Endometrial microvascular endothelial cells (primary cell): ENCODE measurements at regions not wholly inside any gene's neighbourhood (a gene's known extent, or its start where the extent isn't known, plus 50 kb on each side); places are given as distances from the start of the nearest gene placed in this dataset.

Source experiments
- in situ Hi-C: cut with HindIII; loops from 2 replicates; pipeline ENCODE4 v1.10.0; 2017; ENCODE audit warnings: low sequenced_read_pairs, low pct_unique_long_range_greater_than_20kb; ENCODE audit errors: inconsistent ontology term

- in situ Hi-C loops = no loop called here
These were observed 113.6 kb downstream of the ZNF518B start for GRCh38 chr4:10343656-10344055.

- in situ Hi-C loops = no loop called here
These were observed 114.4 kb downstream of the ZNF518B start for GRCh38 chr4:10342866-10343265.

DNA sequence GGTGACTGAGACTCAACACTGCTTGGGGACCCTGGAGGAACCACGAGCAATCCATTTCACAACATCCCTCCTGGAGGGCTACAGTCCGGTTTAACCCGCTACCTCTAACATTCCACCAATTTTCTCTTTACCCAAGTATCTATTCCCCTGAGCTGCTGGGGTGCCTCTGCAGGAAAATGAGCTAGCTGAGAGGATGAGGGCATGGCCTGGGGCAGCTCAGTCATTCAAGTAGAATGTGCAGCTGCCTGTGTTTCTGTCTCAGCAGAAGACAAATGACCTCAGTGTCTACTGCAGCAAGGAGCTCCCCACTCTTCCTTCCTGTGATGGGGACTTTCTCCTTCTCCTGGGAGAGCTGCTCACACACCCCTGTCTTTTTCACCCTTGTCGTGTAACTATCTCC is 120.8 kb downstream of the ZNF518B start:
- in situ Hi-C loops = no loop called here

- in situ Hi-C loops = no loop called here
These were observed 122.2 kb downstream of the ZNF518B start for GRCh38 chr4:10335050-10335449.

DNA sequence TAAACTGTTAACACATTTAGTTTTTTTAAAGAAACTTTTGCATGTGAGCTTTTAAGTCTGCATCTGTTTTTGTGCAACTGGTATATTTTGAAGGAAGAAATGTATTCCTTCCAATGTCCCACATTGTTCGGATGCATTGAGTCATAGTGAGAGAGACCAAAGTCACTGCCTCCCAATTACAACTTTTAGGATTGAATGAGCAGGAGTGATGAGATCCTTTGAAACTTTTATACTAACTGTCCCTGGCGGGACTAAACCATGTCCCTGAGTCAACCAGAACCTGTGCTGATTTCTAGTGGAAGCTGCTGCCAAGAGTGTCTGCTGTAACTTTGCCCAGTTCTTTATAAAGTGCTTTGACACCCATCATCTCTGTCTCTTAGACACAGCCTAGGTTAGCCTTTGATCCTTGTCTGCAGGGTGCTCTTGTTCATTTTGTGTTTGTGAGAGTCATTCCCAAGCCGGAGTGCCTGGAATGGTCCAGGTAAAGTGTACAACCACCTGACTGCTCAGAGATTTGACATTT is 122.7 kb downstream of the ZNF518B start:
- in situ Hi-C loops = no loop called here

GRCh38 chr4:10333942-10334341 is 123.3 kb downstream of the ZNF518B start:
- in situ Hi-C loops = no loop called here

- in situ Hi-C loops = no loop called here
These were observed 131.2 kb downstream of the ZNF518B start for GRCh38 chr4:10326075-10326474.

GRCh38 chr4:10321931-10322330 is 135.3 kb downstream of the ZNF518B start:
- in situ Hi-C loops = no loop called here

DNA sequence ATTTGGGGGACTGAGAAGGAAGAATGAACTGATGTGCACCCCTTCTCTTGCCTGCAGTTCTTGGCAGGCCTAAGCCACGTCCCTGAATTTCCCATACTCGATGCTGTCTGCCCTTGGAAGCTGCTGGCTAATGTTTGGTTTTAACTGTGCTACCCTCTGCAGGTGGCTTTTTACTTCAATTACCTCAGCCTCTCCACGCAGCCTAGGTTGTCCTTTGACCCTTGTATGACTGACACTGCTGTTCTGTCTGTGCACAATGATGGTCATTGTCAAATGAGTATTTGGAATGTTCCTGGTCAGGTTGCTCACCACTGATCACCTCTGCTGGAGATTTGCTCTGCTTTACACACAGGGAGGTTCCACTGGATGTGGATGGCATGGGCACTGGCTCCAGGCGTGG is 137.1 kb downstream of the ZNF518B start:
- in situ Hi-C loops = no loop called here

DNA sequence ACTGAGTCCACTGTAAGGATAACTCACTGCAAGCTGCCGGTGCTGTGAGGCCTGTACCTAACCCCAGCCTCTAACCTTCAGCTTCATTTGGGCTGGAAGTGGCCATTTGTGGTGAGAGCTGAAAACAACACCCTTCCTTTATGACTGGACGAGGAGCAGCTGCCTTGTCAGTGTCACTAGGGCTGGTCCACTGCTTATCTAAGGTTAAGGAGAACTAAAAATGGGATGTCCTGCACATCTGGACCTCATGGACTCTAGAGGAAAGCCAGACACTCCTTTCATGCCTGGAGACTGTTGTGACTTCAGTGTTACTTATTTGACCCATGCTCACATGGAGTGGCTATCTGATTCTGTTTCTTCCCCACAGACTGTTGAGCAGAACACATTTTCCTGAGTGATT is 139.9 kb downstream of the ZNF518B start:
- in situ Hi-C loops = no loop called here

DNA sequence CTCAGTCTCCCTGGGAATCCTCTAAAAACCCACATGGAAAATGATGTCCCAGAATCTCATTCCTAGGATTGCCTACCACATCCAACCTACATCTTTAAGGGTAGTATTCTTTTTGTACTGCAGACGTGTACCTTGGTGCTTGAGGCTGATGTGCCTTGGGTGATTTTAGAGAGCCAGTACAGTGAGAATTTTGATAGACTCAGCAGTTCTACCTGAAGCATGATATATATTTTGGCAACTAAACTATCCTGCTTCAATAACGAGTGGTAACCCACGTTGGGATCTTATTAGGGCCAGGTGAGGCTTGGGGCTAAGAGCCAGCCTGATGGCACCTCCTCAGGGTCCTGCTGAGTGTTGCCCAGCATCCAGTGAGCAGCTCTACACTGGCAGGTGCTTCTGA is 140.4 kb downstream of the ZNF518B start:
- in situ Hi-C loops = no loop called here

GRCh38 chr4:10315638-10316037 is 141.6 kb downstream of the ZNF518B start:
- in situ Hi-C loops = no loop called here

DNA sequence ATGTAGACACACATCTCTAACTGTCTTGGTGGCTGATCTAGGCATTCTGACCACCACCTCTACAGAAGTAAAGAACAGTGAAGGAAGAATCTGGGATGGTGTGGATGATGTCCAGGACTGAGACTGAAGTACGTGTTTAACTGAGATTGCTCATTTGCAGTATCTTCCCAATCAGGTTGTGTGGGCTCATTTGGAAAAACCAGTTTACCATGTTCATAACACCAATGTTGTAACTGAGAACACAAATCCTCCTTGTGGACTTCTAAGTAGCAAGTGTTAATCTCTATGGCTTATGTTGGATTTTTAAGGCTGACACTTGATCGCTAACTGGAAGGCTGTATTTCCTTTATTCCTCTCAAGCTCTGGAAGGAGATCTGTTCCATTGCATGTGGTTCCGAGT is 144.7 kb downstream of the ZNF518B start:
- in situ Hi-C loops = no loop called here

DNA sequence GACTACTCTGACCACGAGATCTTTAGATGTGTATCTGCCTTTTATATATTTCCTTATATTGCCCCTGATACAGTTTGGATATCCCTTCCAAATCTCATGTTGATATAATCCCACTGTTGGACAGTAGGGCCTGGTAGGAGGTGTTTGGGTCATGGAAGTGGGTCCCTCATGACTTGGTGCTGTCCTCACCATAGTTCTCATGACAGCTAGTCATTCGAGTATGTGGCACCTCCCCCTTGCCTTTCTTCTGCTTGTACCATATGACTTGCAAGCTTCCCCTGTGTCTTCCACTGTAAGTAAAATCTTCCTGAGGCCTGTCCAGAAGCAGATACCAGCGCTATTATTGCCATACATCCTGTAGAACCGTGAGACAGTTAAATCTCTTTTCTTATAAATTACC is 145.3 kb downstream of the ZNF518B start:
- in situ Hi-C loops = no loop called here

DNA sequence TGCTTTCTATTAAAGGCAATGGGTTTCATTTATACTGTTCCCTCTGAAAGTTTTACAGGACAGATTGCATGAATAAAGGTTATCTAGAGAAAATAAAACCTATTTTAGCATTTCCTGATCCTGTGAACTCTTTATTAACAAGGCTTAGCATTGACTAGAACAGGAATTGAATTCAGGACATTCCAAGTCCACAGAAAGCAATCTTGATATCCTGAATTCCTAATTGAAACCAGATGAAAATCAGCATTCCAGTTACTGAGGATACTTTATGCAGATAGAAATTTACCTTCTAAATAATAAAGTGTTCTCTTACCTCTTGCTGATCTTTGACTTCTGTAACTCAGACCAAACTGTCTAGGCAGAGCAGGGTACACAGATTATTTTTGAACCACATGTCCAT is 151.4 kb downstream of the ZNF518B start:
- in situ Hi-C loops = no loop called here

- in situ Hi-C loops = no loop called here
These were observed 153.9 kb downstream of the ZNF518B start for GRCh38 chr4:10303291-10303690.

GRCh38 chr4:10302096-10302495 is 155.1 kb downstream of the ZNF518B start:
- in situ Hi-C loops = no loop called here

GRCh38 chr4:10299601-10300000 is 157.6 kb downstream of the ZNF518B start:
- in situ Hi-C loops = no loop called here

GRCh38 chr4:10298681-10299080 is 158.5 kb downstream of the ZNF518B start:
- in situ Hi-C loops = no loop called here

DNA sequence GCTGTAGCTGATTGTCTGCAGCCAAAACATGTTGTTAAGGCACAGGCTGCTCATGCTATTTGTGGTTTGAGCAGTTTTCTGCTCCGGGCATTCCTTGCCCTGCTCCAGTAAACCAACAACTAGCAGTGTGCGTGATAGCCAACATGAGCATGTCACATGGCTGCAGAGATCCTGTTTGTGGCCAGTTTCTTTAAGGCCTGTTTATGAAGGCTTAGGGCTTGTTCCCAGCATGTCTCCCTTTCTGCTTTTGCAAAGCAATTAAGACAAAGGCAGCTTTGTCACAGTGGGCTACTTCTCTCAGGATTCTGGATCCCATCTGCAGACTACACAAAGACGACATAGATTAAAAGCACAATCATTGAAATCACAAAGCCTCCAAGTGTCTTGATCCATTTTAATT is 160.5 kb downstream of the ZNF518B start:
- in situ Hi-C loops = no loop called here

GRCh38 chr4:10295301-10295700 is 161.9 kb downstream of the ZNF518B start:
- in situ Hi-C loops = no loop called here

- in situ Hi-C loops = no loop called here
These were observed 167.7 kb downstream of the ZNF518B start for GRCh38 chr4:10289538-10289906.
